ENCODE measurements at regions not wholly inside any gene's neighbourhood (a gene's known extent, or its start where the extent isn't known, plus 50 kb on each side); places are given as distances from the start of the nearest gene placed in this dataset.

DNA sequence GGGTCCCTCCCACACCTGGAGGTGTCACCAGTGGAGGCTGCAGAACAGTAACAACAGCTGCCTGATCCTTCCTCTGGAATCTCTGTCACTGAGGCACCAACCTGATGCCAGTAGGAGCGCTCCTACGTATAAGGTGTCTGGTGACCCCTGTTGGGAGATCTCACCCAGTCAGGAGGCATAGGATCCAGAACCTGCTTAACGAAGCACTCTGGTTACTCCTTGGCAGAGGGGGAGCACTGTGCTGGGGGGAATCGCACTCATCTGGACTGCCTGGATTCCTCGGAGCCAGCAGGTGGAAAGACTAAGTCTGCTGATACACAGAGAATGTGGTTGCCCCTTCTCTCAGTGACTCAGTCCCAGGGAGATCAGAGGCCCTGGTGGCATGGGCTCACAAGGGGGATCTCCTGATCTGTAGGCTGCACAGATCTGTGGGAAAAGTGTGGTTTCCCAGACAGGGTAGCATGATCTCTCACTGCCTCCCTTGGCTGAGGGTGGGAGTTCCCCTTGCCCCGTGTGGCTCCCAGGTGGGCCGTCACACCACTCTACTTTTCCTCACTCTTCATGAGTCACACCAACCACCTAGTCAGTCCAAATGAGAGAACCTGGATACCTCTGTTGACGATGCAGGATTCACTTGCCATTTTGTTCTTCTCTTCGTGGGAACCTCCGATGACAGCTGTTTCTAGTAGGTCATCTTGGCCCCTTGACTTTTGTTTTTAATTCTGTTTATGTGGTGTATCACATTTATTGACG is 305.9 kb downstream of the IDS start:
- no peaks in the 10 kb centered on the region for H3K9me3 ChIP-seq
- no peaks in the 10 kb centered on the region for H3K4me1 ChIP-seq
- no peak for DNase-seq (ENCODE audit: extremely low spot score in 2 of 2)
- H3K4me3 ChIP-seq = no peak overlapping the region
- intact Hi-C loops (cut with DNase I) = no loop called here
- no peak overlapping the region for H3K27ac ChIP-seq
- no peaks in the 10 kb centered on the region for H3K36me3 ChIP-seq
- TF ChIP-seq, protein P1, sequence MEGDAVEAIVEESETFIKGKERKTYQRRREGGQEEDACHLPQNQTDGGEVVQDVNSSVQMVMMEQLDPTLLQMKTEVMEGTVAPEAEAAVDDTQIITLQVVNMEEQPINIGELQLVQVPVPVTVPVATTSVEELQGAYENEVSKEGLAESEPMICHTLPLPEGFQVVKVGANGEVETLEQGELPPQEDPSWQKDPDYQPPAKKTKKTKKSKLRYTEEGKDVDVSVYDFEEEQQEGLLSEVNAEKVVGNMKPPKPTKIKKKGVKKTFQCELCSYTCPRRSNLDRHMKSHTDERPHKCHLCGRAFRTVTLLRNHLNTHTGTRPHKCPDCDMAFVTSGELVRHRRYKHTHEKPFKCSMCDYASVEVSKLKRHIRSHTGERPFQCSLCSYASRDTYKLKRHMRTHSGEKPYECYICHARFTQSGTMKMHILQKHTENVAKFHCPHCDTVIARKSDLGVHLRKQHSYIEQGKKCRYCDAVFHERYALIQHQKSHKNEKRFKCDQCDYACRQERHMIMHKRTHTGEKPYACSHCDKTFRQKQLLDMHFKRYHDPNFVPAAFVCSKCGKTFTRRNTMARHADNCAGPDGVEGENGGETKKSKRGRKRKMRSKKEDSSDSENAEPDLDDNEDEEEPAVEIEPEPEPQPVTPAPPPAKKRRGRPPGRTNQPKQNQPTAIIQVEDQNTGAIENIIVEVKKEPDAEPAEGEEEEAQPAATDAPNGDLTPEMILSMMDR (IDR thresholded peaks at IDR 0.05) = no peak
- TF ChIP-seq POLR2AphosphoS5 (IDR thresholded peaks at IDR 0.05; ENCODE audit: insufficient read depth in 1 of 2, low read depth in 1 of 2) = no peak
- no peak for TF ChIP-seq POLR2A (IDR thresholded peaks at IDR 0.05)
- H3K27me3 ChIP-seq = no peaks in the 10 kb centered on the region

DNA sequence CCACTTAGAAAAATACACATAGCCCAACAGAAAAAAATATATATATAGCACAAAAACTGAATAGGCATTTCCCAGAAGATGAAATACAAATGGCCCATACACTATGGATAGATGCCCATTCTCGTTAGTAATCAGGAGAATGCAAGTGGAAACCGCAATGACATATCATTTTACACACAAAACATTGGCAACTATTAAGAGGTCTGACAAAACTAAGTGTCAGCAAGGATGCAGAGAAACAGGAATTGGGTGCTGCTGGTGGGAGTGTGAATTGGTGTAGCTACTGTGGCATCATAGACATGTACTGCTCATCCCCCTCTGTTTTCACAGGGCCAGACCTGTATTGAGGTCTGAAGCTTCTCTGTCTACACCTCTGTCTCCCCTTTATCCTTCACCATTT is 320.0 kb downstream of the IDS start:
- intact Hi-C loops (cut with DNase I) = no loop called here
- DNase-seq (ENCODE audit: extremely low spot score in 2 of 2) = no peak
- H3K9me3 ChIP-seq = no peaks in the 10 kb centered on the region
- no peak overlapping the region for H3K27ac ChIP-seq
- TF ChIP-seq, protein P1 (IDR thresholded peaks at IDR 0.05) = no peak
- TF ChIP-seq POLR2A (IDR thresholded peaks at IDR 0.05) (no peak), POLR2AphosphoS5 (IDR thresholded peaks at IDR 0.05; ENCODE audit: insufficient read depth in 1 of 2, low read depth in 1 of 2) (no peak)
- H3K4me1 ChIP-seq = no peaks in the 10 kb centered on the region
- no peak overlapping the region for H3K4me3 ChIP-seq
- no peaks in the 10 kb centered on the region for H3K27me3 ChIP-seq
- no peaks in the 10 kb centered on the region for H3K36me3 ChIP-seq

DNA sequence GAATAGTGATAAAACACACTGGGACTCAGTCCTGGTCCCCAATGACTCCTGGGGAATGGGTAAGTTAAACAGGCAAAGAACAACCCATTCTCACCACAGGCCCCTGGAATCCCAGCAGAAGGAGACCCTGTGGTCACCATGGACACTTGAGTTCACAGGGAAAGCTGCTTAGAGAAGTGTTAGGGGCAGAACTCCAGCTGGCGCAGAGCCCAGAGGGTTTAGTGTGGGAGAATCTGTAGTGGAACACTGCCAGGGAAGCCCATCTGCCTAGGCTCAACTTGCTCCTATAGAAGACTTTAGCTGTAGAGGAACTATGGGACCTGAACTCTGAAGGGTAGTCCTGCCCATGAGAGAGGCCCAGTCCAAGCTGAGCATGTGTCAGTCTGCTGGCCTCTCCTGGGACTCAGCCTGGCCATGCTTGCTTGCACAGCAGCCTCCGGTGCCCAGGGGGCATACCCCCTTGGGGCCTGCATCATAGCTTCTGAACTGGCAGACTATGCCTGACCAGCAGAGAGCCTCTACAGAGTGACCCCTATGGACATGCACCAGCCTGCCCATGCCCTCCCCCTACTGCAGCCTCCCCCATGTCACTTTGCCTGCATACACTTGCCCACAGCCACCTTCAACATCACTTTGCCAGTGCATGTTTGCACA is 343.5 kb downstream of the IDS start:
- Histone ChIP-seq H3K36me3 (no peaks in the 10 kb centered on the region), H3K9me3 (no peaks in the 10 kb centered on the region), H3K27ac (no peak overlapping the region), H3K4me1 (no peaks in the 10 kb centered on the region), H3K4me3 (no peak overlapping the region), H3K27me3 (no peaks in the 10 kb centered on the region)
- intact Hi-C loops (cut with DNase I) = no loop called here
- no peak for TF ChIP-seq POLR2AphosphoS5 (IDR thresholded peaks at IDR 0.05; ENCODE audit: insufficient read depth in 1 of 2, low read depth in 1 of 2)
- no peak for TF ChIP-seq POLR2A (IDR thresholded peaks at IDR 0.05)
- TF ChIP-seq, protein P1 (IDR thresholded peaks at IDR 0.05) = no peak
- no peak for DNase-seq (ENCODE audit: extremely low spot score in 2 of 2)

DNA sequence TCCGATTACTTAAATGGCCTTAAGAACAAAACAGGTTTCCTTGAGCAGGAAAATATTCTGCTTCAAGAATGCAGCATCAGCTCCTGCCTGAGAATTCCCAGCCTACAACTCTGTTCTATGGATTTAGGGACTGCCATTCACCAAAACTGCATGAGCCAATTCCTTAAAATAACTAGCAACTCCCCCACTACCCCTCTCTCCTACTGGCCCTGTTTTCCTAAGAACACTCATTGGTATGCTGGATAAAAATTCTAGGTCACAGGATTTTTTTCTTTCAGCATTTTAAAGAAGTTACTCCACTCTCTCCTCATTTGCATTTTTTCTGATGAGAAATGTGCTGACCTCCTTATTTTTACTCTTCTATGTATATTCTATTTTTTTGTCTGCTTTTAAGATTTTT is 347.1 kb downstream of the IDS start:
- H3K36me3 ChIP-seq = no peaks in the 10 kb centered on the region
- H3K4me1 ChIP-seq = no peaks in the 10 kb centered on the region
- no peak overlapping the region for H3K4me3 ChIP-seq
- H3K27ac ChIP-seq = no peak overlapping the region
- intact Hi-C loops (cut with DNase I) = no loop called here
- H3K9me3 ChIP-seq = no peaks in the 10 kb centered on the region
- DNase-seq (ENCODE audit: extremely low spot score in 2 of 2) = no peak
- H3K27me3 ChIP-seq = no peaks in the 10 kb centered on the region
- TF ChIP-seq, protein P1 (IDR thresholded peaks at IDR 0.05) = no peak
- TF ChIP-seq POLR2A (IDR thresholded peaks at IDR 0.05) (no peak), POLR2AphosphoS5 (IDR thresholded peaks at IDR 0.05; ENCODE audit: insufficient read depth in 1 of 2, low read depth in 1 of 2) (no peak)

DNA sequence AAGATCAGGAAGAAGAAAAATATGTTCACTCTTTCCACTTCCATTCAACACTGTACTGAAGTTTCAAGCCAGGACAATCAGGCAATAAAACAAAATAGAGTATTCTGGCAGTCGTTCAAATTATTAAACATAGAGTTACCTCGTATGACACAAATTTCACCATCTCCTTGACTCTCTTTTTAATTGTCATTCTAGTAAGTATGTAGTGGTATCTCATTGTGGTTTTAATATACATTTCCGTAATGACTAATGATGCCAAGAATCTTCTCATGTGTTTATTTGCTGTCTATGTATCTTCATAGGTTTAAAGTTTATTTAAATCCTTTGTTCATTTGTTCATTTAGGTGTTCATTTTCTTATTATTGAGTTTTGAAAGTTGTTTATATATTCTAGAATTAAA is 352.2 kb downstream of the IDS start:
- intact Hi-C loops (cut with DNase I) = no loop called here
- Histone ChIP-seq H3K4me1 (no peaks in the 10 kb centered on the region), H3K9me3 (no peaks in the 10 kb centered on the region), H3K27ac (no peak overlapping the region), H3K27me3 (no peaks in the 10 kb centered on the region), H3K4me3 (no peak overlapping the region), H3K36me3 (no peaks in the 10 kb centered on the region)
- DNase-seq (ENCODE audit: extremely low spot score in 2 of 2) = no peak
- TF ChIP-seq, protein P1 (IDR thresholded peaks at IDR 0.05) = no peak
- TF ChIP-seq POLR2AphosphoS5 (IDR thresholded peaks at IDR 0.05; ENCODE audit: insufficient read depth in 1 of 2, low read depth in 1 of 2) (no peak), POLR2A (IDR thresholded peaks at IDR 0.05) (no peak)

Measured in vagina (tissue), 2 donors.